Memory B cell (primary cell): ENCODE measurements at regions not wholly inside any gene's neighbourhood (a gene's known extent, or its start where the extent isn't known, plus 50 kb on each side); places are given as distances from the start of the nearest gene placed in this dataset.

ENCODE experiments used
- ATAC-seq: fragments of 150-1000 bp; cut with Tn5 transposase; 2 replicates; pipeline ENCODE4 v1.10.0; 2021; ENCODE audit warnings: low read depth, mild to moderate bottlenecking, moderate library complexity
- DNase-seq, 2 donors: peaks; one replicate each; pipeline ENCODE4 v3.0.0; 2022; ENCODE audit warnings: low spot score in 2 of 2
- H3K27ac Mint-ChIP-seq: one replicate; pipeline ENCODE4 v1.8.0; 2022; ENCODE audit warnings: mild to moderate bottlenecking, moderate library complexity, mixed read lengths
- H3K27me3 Mint-ChIP-seq: one replicate; pipeline ENCODE4 v1.8.0; 2022; ENCODE audit warnings: mixed read lengths
- H3K36me3 Mint-ChIP-seq: one replicate; pipeline ENCODE4 v1.8.0; 2022; ENCODE audit warnings: mild to moderate bottlenecking, mixed read lengths
- H3K4me1 Mint-ChIP-seq: one replicate; pipeline ENCODE4 v1.8.0; 2022; ENCODE audit warnings: mixed read lengths
- H3K4me3 Mint-ChIP-seq: one replicate; pipeline ENCODE4 v1.8.0; 2022; ENCODE audit warnings: mild to moderate bottlenecking, moderate library complexity, mixed read lengths
- H3K9me3 Mint-ChIP-seq: one replicate; pipeline ENCODE4 v1.8.0; 2022; ENCODE audit warnings: mixed read lengths

GRCh38 chr4:181189751-181190150 lies 1053.5 kb upstream of the TENM3 start:
- Mint-ChIP-seq H3K4me3 (no peak overlapping the region), H3K36me3 (no peaks in the 10 kb centered on the region), H3K4me1 (no peaks in the 10 kb centered on the region), H3K27ac (no peak overlapping the region), H3K27me3 (no peaks in the 10 kb centered on the region), H3K9me3 (peaks cover 6% of the 10 kb centered on the region)
- ATAC-seq (no peak), DNase-seq (no peak)

- ATAC-seq (no peak), DNase-seq (no peak)
- H3K27ac Mint-ChIP-seq: no peak overlapping the region
- no peaks in the 10 kb centered on the region for H3K36me3 Mint-ChIP-seq
- no peaks in the 10 kb centered on the region for H3K27me3 Mint-ChIP-seq
- H3K4me3 Mint-ChIP-seq: no peak overlapping the region
- H3K4me1 Mint-ChIP-seq: no peaks in the 10 kb centered on the region
- H3K9me3 Mint-ChIP-seq: no peaks in the 10 kb centered on the region
These were observed 1049.9 kb upstream of the TENM3 start for GRCh38 chr4:181193131-181193930.

- no peaks in the 10 kb centered on the region for H3K4me1 Mint-ChIP-seq
- no peaks in the 10 kb centered on the region for H3K36me3 Mint-ChIP-seq
- DNase-seq (no peak), ATAC-seq (no peak)
- no peak overlapping the region for H3K27ac Mint-ChIP-seq
- H3K27me3 Mint-ChIP-seq: no peaks in the 10 kb centered on the region
- H3K9me3 Mint-ChIP-seq: peaks cover 2% of the 10 kb centered on the region
- H3K4me3 Mint-ChIP-seq: no peak overlapping the region
These were observed 1049.1 kb upstream of the TENM3 start for GRCh38 chr4:181194096-181194495.

GRCh38 chr4:181200076-181200475 lies 1043.1 kb upstream of the TENM3 start:
- H3K27me3 Mint-ChIP-seq: no peaks in the 10 kb centered on the region
- H3K27ac Mint-ChIP-seq: no peak overlapping the region
- H3K9me3 Mint-ChIP-seq: peaks cover 3% of the 10 kb centered on the region
- DNase-seq (no peak), ATAC-seq (no peak)
- H3K4me3 Mint-ChIP-seq: no peak overlapping the region
- H3K4me1 Mint-ChIP-seq: no peaks in the 10 kb centered on the region
- H3K36me3 Mint-ChIP-seq: no peaks in the 10 kb centered on the region

GRCh38 chr4:181202240-181202639 lies 1041.0 kb upstream of the TENM3 start:
- ATAC-seq: no peak
- Mint-ChIP-seq H3K4me1 (no peaks in the 10 kb centered on the region), H3K27me3 (no peaks in the 10 kb centered on the region), H3K27ac (no peak overlapping the region), H3K4me3 (no peak overlapping the region), H3K9me3 (peaks cover 3% of the 10 kb centered on the region), H3K36me3 (no peaks in the 10 kb centered on the region)
- DNase-seq: no peak

GRCh38 chr4:181204109-181204508 lies 1039.1 kb upstream of the TENM3 start:
- H3K4me1 Mint-ChIP-seq: no peaks in the 10 kb centered on the region
- peaks cover 2% of the 10 kb centered on the region for H3K9me3 Mint-ChIP-seq

GRCh38 chr4:181213551-181213950 lies 1029.7 kb upstream of the TENM3 start:
- H3K27me3 Mint-ChIP-seq: no peaks in the 10 kb centered on the region
- H3K4me1 Mint-ChIP-seq: no peaks in the 10 kb centered on the region
- H3K9me3 Mint-ChIP-seq: peaks cover 2% of the 10 kb centered on the region
- H3K4me3 Mint-ChIP-seq: no peak overlapping the region
- no peak overlapping the region for H3K27ac Mint-ChIP-seq
- DNase-seq (no peak), ATAC-seq (no peak)
- H3K36me3 Mint-ChIP-seq: no peaks in the 10 kb centered on the region

More at GRCh38 chr4:181204109-181204508, 1039.1 kb upstream of the TENM3 start:
- Mint-ChIP-seq H3K27me3 (no peaks in the 10 kb centered on the region), H3K4me3 (no peak overlapping the region), H3K36me3 (no peaks in the 10 kb centered on the region), H3K27ac (no peak overlapping the region)
- no peak for DNase-seq
- ATAC-seq: no peak

- Mint-ChIP-seq H3K27ac (no peak overlapping the region), H3K9me3 (no peaks in the 10 kb centered on the region), H3K36me3 (no peaks in the 10 kb centered on the region), H3K27me3 (no peaks in the 10 kb centered on the region), H3K4me1 (no peaks in the 10 kb centered on the region), H3K4me3 (no peak overlapping the region)
- no peak for DNase-seq
- ATAC-seq: no peak
These were observed 1026.7 kb upstream of the TENM3 start for GRCh38 chr4:181216501-181216900.

- Mint-ChIP-seq H3K9me3 (peaks cover 1% of the 10 kb centered on the region), H3K27me3 (no peaks in the 10 kb centered on the region), H3K4me3 (no peak overlapping the region), H3K27ac (no peak overlapping the region), H3K4me1 (no peaks in the 10 kb centered on the region), H3K36me3 (no peaks in the 10 kb centered on the region)
- DNase-seq (no peak), ATAC-seq (no peak)
These were observed 1023.3 kb upstream of the TENM3 start for GRCh38 chr4:181219783-181220416.

GRCh38 chr4:181224852-181225251 lies 1018.4 kb upstream of the TENM3 start:
- Mint-ChIP-seq H3K36me3 (no peaks in the 10 kb centered on the region), H3K4me1 (no peaks in the 10 kb centered on the region), H3K27ac (no peak overlapping the region), H3K9me3 (peaks cover 1% of the 10 kb centered on the region), H3K27me3 (no peaks in the 10 kb centered on the region), H3K4me3 (no peak overlapping the region)
- DNase-seq: no peak
- ATAC-seq: no peak

- no peak overlapping the region for H3K27ac Mint-ChIP-seq
- H3K9me3 Mint-ChIP-seq: peaks cover 1% of the 10 kb centered on the region
- no peaks in the 10 kb centered on the region for H3K36me3 Mint-ChIP-seq
- H3K4me3 Mint-ChIP-seq: no peak overlapping the region
- ATAC-seq: no peak
- H3K27me3 Mint-ChIP-seq: no peaks in the 10 kb centered on the region
- no peaks in the 10 kb centered on the region for H3K4me1 Mint-ChIP-seq
- no peak for DNase-seq
These were observed 1017.5 kb upstream of the TENM3 start for GRCh38 chr4:181225616-181226261.

- Mint-ChIP-seq H3K27me3 (no peaks in the 10 kb centered on the region), H3K4me1 (no peaks in the 10 kb centered on the region), H3K9me3 (no peaks in the 10 kb centered on the region), H3K27ac (no peak overlapping the region), H3K4me3 (no peak overlapping the region), H3K36me3 (no peaks in the 10 kb centered on the region)
- ATAC-seq (no peak), DNase-seq (no peak)
These were observed 1008.1 kb upstream of the TENM3 start for GRCh38 chr4:181234951-181235680.

- Mint-ChIP-seq H3K4me1 (no peaks in the 10 kb centered on the region), H3K36me3 (no peaks in the 10 kb centered on the region), H3K4me3 (no peak overlapping the region), H3K27me3 (no peaks in the 10 kb centered on the region), H3K27ac (no peak overlapping the region), H3K9me3 (peaks cover 2% of the 10 kb centered on the region)
- DNase-seq (no peak), ATAC-seq (no peak)
These were observed 997.9 kb upstream of the TENM3 start for GRCh38 chr4:181245326-181245725.

- no peaks in the 10 kb centered on the region for H3K36me3 Mint-ChIP-seq
- H3K27me3 Mint-ChIP-seq: peaks cover 2% of the 10 kb centered on the region
- ATAC-seq (no peak), DNase-seq (no peak)
- H3K4me3 Mint-ChIP-seq: no peak overlapping the region
- H3K27ac Mint-ChIP-seq: no peak overlapping the region
- H3K4me1 Mint-ChIP-seq: no peaks in the 10 kb centered on the region
- H3K9me3 Mint-ChIP-seq: peaks cover 4% of the 10 kb centered on the region
These were observed 994.2 kb upstream of the TENM3 start for GRCh38 chr4:181249031-181249430.
